Endodermal cell (in vitro differentiated cells): ENCODE measurements at regions not wholly inside any gene's neighbourhood (a gene's known extent, or its start where the extent isn't known, plus 50 kb on each side); places are given as distances from the start of the nearest gene placed in this dataset.

ENCODE experiments used
- DNase-seq: peaks from one replicate; pipeline ENCODE4 v3.0.0-alpha.2; 2017
- H3K27ac ChIP-seq: 2 replicates; pipeline ENCODE4 v1.5.1; 2013; ENCODE audit warnings: mild to moderate bottlenecking, low read depth, low read length, moderate library complexity
- H3K27me3 ChIP-seq: 2 replicates; pipeline ENCODE4 v1.6.1; 2013; ENCODE audit warnings: mild to moderate bottlenecking, low read length, moderate library complexity; ENCODE audit not compliant: insufficient read depth, control insufficient read depth, poor library complexity, severe bottlenecking
- H3K36me3 ChIP-seq: 2 replicates; pipeline ENCODE4 v1.7.0; 2013; ENCODE audit warnings: mild to moderate bottlenecking, low read length, moderate library complexity; ENCODE audit not compliant: control insufficient read depth, insufficient read depth
- H3K4me1 ChIP-seq: one replicate; pipeline ENCODE4 v1.7.0; 2013; ENCODE audit warnings: low read length; ENCODE audit not compliant: control insufficient read depth, insufficient read depth
- H3K4me3 ChIP-seq: 2 replicates; pipeline ENCODE4 v1.5.1; 2013; ENCODE audit warnings: mild to moderate bottlenecking, low read length, moderate library complexity
- H3K9ac ChIP-seq: 2 replicates; pipeline ENCODE4 v1.6.1; 2013; ENCODE audit warnings: mild to moderate bottlenecking, low read length, moderate library complexity; ENCODE audit not compliant: poor library complexity, severe bottlenecking; ENCODE audit errors: extremely low read depth
- H3K9me3 ChIP-seq: 2 replicates; pipeline ENCODE4 v1.6.1; 2013; ENCODE audit warnings: mild to moderate bottlenecking, low read length, moderate library complexity; ENCODE audit not compliant: control insufficient read depth
- H3K27ac Mint-ChIP-seq: 2 replicates; pipeline ENCODE4 v1.8.0; 2020; ENCODE audit warnings: mixed read lengths
- H3K27me3 Mint-ChIP-seq: 2 replicates; pipeline ENCODE4 v1.8.0; 2021; ENCODE audit warnings: mild to moderate bottlenecking, mixed read lengths; ENCODE audit not compliant: insufficient read depth
- H3K36me3 Mint-ChIP-seq: 2 replicates; pipeline ENCODE4 v1.8.0; 2020; ENCODE audit warnings: low read depth, mixed read lengths
- H3K4me1 Mint-ChIP-seq: 2 replicates; pipeline ENCODE4 v1.8.0; 2020; ENCODE audit warnings: mixed read lengths
- H3K4me3 Mint-ChIP-seq: 2 replicates; pipeline ENCODE4 v1.8.0; 2020; ENCODE audit warnings: mild to moderate bottlenecking, moderate library complexity, mixed read lengths
- H3K9me3 Mint-ChIP-seq: 2 replicates; pipeline ENCODE4 v1.8.0; 2020; ENCODE audit warnings: mild to moderate bottlenecking, mixed read lengths
- CTCF ChIP-seq: fragments of 200-600 bp; sonication (generic); conservative IDR thresholded peaks from 2 replicates; pipeline ENCODE4 v1.5.0; 2021; ENCODE audit warnings: antibody characterized with exemption, mild to moderate bottlenecking
- WGBS, 2 experiments: methylation state at CpG; one replicate each; pipeline versions ENCODE4 v1.1.5 to v1.1.7; 2013; ENCODE audit warnings: missing lambda C conversion rate in 2 of 2, mixed read lengths in 1 of 2; ENCODE audit not compliant: insufficient coverage in 1 of 2, insufficient read length in 1 of 2; 5-methylcytosine and 5-hydroxymethylcytosine counted together

GRCh38 chr12:116637589-116638150, 78.5 kb downstream of the MAP1LC3B2 start:
- Histone ChIP-seq H3K27ac (no peak overlapping the region), H3K4me3 (no peak overlapping the region), H3K9me3 (no peaks in the 10 kb centered on the region), H3K36me3 (no peaks in the 10 kb centered on the region), H3K4me1 (no peaks in the 10 kb centered on the region), H3K9ac (no peak overlapping the region), H3K27me3 (no peaks in the 10 kb centered on the region)
- Mint-ChIP-seq H3K9me3 (no peaks in the 10 kb centered on the region), H3K36me3 (no peaks in the 10 kb centered on the region), H3K27me3 (no peaks in the 10 kb centered on the region), H3K4me3 (no peak overlapping the region), H3K27ac (no peak overlapping the region), H3K4me1 (peaks cover 4% of the 10 kb centered on the region)
- 90 to 97% methylated on average over 6 of the region's 6 CpGs for WGBS, 2 experiments
- TF ChIP-seq CTCF = no peak
- DNase-seq = no peak

GRCh38 chr12:116636608-116637519, 77.7 kb downstream of the MAP1LC3B2 start:
- Mint-ChIP-seq H3K4me3 (no peak overlapping the region), H3K27ac (no peak overlapping the region), H3K27me3 (no peaks in the 10 kb centered on the region), H3K36me3 (no peaks in the 10 kb centered on the region), H3K4me1 (peaks cover 4% of the 10 kb centered on the region), H3K9me3 (no peaks in the 10 kb centered on the region)
- TF ChIP-seq CTCF = no peak
- Histone ChIP-seq H3K9ac (no peak overlapping the region), H3K27me3 (no peaks in the 10 kb centered on the region), H3K4me3 (no peak overlapping the region), H3K36me3 (no peaks in the 10 kb centered on the region), H3K4me1 (no peaks in the 10 kb centered on the region), H3K9me3 (no peaks in the 10 kb centered on the region), H3K27ac (no peak overlapping the region)
- DNase-seq = no peak
- 94 to 96% methylated on average over 4 to 10 of the region's 11 CpGs for WGBS, 2 experiments

GRCh38 chr12:116635487-116635886, 76.3 kb downstream of the MAP1LC3B2 start:
- H3K4me1 ChIP-seq = no peaks in the 10 kb centered on the region
- no peaks in the 10 kb centered on the region for H3K9me3 ChIP-seq
- DNase-seq = no peak
- no peaks in the 10 kb centered on the region for H3K36me3 ChIP-seq
- H3K27ac ChIP-seq = no peak overlapping the region
- H3K4me3 ChIP-seq = no peak overlapping the region
- Mint-ChIP-seq H3K9me3 (no peaks in the 10 kb centered on the region), H3K36me3 (no peaks in the 10 kb centered on the region), H3K27ac (no peak overlapping the region), H3K27me3 (no peaks in the 10 kb centered on the region), H3K4me1 (peaks cover 4% of the 10 kb centered on the region), H3K4me3 (no peak overlapping the region)
- no peak for TF ChIP-seq CTCF
- 95 to 96% methylated on average over 9 of the region's 9 CpGs for WGBS, 2 experiments
- H3K27me3 ChIP-seq = no peaks in the 10 kb centered on the region
- H3K9ac ChIP-seq = no peak overlapping the region
